ENCODE measurements at regions not wholly inside any gene's neighbourhood (a gene's known extent, or its start where the extent isn't known, plus 50 kb on each side); places are given as distances from the start of the nearest gene placed in this dataset.
"Not testable (repeated sequence)": the region's sequence is repeated elsewhere in the genome, so short reads cannot be mapped to it uniquely, and the experiment has no call there.

GRCh38 chr7:42730586-42730985, 181.3 kb downstream of the C7orf25 start:
- intact Hi-C loops (cut with DNase I): no loop called here
- no peak for ATAC-seq (ENCODE audit: poor library complexity)
- DNase-seq: no peak

- intact Hi-C loops (cut with DNase I): no loop called here
- no peak for ATAC-seq (ENCODE audit: poor library complexity)
- no peak for DNase-seq
Measured at GRCh38 chr7:42729053-42729765, 182.7 kb downstream of the C7orf25 start.

- intact Hi-C loops (cut with DNase I): no loop called here
Measured at GRCh38 chr7:42727451-42727850, 184.4 kb downstream of the C7orf25 start.

GRCh38 chr7:42726066-42726785, 185.6 kb downstream of the C7orf25 start:
- no peak for ATAC-seq (ENCODE audit: poor library complexity)
- intact Hi-C loops (cut with DNase I): no loop called here
- DNase-seq: no peak

More at GRCh38 chr7:42727451-42727850, 184.4 kb downstream of the C7orf25 start:
- ATAC-seq (ENCODE audit: poor library complexity) (no peak), DNase-seq (no peak)

- intact Hi-C loops (cut with DNase I): no loop called here
- ATAC-seq (ENCODE audit: poor library complexity): no peak
- no peak for DNase-seq
Measured at GRCh38 chr7:42722716-42723115, 189.2 kb downstream of the C7orf25 start.

GRCh38 chr7:42722198-42722597, 189.7 kb downstream of the C7orf25 start:
- ATAC-seq (ENCODE audit: poor library complexity): no peak
- no peak for DNase-seq
- intact Hi-C loops (cut with DNase I): no loop called here

GRCh38 chr7:42720991-42721796, 190.7 kb downstream of the C7orf25 start:
- intact Hi-C loops (cut with DNase I): no loop called here
- ATAC-seq (ENCODE audit: poor library complexity): no peak
- no peak for DNase-seq

- no peak for DNase-seq
- no peak for ATAC-seq (ENCODE audit: poor library complexity)
- intact Hi-C loops (cut with DNase I): no loop called here
Measured at GRCh38 chr7:42720012-42720411, 191.9 kb downstream of the C7orf25 start.

- DNase-seq; ATAC-seq (ENCODE audit: poor library complexity); intact Hi-C loops (cut with DNase I): not testable (repeated sequence)
Measured at GRCh38 chr7:42718466-42718865, 193.4 kb downstream of the C7orf25 start.

- no peak for ATAC-seq (ENCODE audit: poor library complexity)
- intact Hi-C loops (cut with DNase I): no loop called here
- no peak for DNase-seq
Measured at GRCh38 chr7:42714356-42714755, 197.5 kb downstream of the C7orf25 start.

GRCh38 chr7:42709284-42709683, 202.6 kb downstream of the C7orf25 start:
- ATAC-seq (ENCODE audit: poor library complexity): no peak
- intact Hi-C loops (cut with DNase I): no loop called here
- no peak for DNase-seq

GRCh38 chr7:42704710-42705109, 207.2 kb downstream of the C7orf25 start:
- ATAC-seq (ENCODE audit: poor library complexity) (no peak), DNase-seq (no peak)
- intact Hi-C loops (cut with DNase I): no loop called here

GRCh38 chr7:42702647-42703046, 209.2 kb downstream of the C7orf25 start:
- intact Hi-C loops (cut with DNase I): no loop called here
- no peak for DNase-seq
- ATAC-seq (ENCODE audit: poor library complexity): no peak

GRCh38 chr7:42700406-42701327, 211.2 kb downstream of the C7orf25 start:
- intact Hi-C loops (cut with DNase I): no loop called here
- peak; percentile 76 for ATAC-seq (ENCODE audit: poor library complexity)
- DNase-seq: no peak

- intact Hi-C loops (cut with DNase I): no loop called here
- ATAC-seq (ENCODE audit: poor library complexity) (peak; percentile 65), DNase-seq (no peak)
Measured at GRCh38 chr7:42699380-42700178, 212.3 kb downstream of the C7orf25 start.

- ATAC-seq (ENCODE audit: poor library complexity) (no peak), DNase-seq (no peak)
- intact Hi-C loops (cut with DNase I): no loop called here
Measured at GRCh38 chr7:42698600-42699374, 213.1 kb downstream of the C7orf25 start.

GRCh38 chr7:42694894-42695507, 216.9 kb downstream of the C7orf25 start:
- intact Hi-C loops (cut with DNase I): no loop called here
- DNase-seq (no peak), ATAC-seq (ENCODE audit: poor library complexity) (peak; percentile 69)

All from Right ventricle myocardium superior (tissue), 1 donor.